Adrenal gland (tissue), 5 donors: ENCODE measurements at regions not wholly inside any gene's neighbourhood (a gene's known extent, or its start where the extent isn't known, plus 50 kb on each side); places are given as distances from the start of the nearest gene placed in this dataset.

Experiments used
- POLR2A ChIP-seq, 2 donors: fragments of 450-650 bp; IDR thresholded peaks; one replicate each; pipeline ENCODE4 v1.6.1; 2017; ENCODE audit warnings: antibody characterized with exemption in 2 of 2, mild to moderate bottlenecking in 2 of 2, moderate library complexity in 1 of 2
- TF ChIP-seq, protein P1 (sequence below), 6 experiments: fragments of 450-650 bp in 4 of 6; fragments of 200-600 bp in 2 of 6; sonication (generic) in 1 of 6; IDR thresholded peaks; 1 replicate in 5 of 6; 2 replicates in 1 of 6; pipeline versions ENCODE4 v1.5.1 to v1.8.0; 2016 to 2021; ENCODE audit warnings: antibody characterized with exemption in 6 of 6, mild to moderate bottlenecking in 2 of 6, moderate library complexity in 1 of 6
- donor health status: DM: no; HTN: no; CAD: no.

- TF ChIP-seq, protein P1, sequence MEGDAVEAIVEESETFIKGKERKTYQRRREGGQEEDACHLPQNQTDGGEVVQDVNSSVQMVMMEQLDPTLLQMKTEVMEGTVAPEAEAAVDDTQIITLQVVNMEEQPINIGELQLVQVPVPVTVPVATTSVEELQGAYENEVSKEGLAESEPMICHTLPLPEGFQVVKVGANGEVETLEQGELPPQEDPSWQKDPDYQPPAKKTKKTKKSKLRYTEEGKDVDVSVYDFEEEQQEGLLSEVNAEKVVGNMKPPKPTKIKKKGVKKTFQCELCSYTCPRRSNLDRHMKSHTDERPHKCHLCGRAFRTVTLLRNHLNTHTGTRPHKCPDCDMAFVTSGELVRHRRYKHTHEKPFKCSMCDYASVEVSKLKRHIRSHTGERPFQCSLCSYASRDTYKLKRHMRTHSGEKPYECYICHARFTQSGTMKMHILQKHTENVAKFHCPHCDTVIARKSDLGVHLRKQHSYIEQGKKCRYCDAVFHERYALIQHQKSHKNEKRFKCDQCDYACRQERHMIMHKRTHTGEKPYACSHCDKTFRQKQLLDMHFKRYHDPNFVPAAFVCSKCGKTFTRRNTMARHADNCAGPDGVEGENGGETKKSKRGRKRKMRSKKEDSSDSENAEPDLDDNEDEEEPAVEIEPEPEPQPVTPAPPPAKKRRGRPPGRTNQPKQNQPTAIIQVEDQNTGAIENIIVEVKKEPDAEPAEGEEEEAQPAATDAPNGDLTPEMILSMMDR (IDR thresholded peaks at IDR 0.05) = no peak
- TF ChIP-seq POLR2A (IDR thresholded peaks at IDR 0.05) = no peak
Observed at GRCh38 chr5:98535901-98536300, 237.6 kb upstream of the RGMB start.
